ENCODE measurements at regions not wholly inside any gene's neighbourhood (a gene's known extent, or its start where the extent isn't known, plus 50 kb on each side); places are given as distances from the start of the nearest gene placed in this dataset.

DNA sequence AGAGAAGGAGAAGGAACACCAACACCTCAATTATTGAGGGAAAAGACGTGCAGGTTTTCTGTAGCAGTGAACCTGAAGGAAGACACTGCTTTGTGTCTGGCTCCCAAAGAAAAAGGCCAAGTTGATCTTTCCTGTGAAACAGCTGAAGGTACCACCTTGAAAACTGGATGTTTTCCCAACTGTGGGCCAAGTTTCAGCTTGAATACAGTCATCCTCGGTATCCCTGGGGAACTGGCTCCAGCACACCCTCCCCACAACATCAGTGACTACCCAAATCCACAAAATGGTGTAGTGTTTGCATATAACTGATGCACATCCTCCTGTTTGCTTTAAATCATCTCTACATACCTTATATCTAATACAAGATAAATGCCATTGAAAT is 297.0 kb upstream of the PITRM1 start:
- TF ChIP-seq, protein P1, sequence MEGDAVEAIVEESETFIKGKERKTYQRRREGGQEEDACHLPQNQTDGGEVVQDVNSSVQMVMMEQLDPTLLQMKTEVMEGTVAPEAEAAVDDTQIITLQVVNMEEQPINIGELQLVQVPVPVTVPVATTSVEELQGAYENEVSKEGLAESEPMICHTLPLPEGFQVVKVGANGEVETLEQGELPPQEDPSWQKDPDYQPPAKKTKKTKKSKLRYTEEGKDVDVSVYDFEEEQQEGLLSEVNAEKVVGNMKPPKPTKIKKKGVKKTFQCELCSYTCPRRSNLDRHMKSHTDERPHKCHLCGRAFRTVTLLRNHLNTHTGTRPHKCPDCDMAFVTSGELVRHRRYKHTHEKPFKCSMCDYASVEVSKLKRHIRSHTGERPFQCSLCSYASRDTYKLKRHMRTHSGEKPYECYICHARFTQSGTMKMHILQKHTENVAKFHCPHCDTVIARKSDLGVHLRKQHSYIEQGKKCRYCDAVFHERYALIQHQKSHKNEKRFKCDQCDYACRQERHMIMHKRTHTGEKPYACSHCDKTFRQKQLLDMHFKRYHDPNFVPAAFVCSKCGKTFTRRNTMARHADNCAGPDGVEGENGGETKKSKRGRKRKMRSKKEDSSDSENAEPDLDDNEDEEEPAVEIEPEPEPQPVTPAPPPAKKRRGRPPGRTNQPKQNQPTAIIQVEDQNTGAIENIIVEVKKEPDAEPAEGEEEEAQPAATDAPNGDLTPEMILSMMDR (IDR thresholded peaks at IDR 0.05): no peak
- no peak for TF ChIP-seq EZH2 (IDR thresholded peaks at IDR 0.05)
- TF ChIP-seq EZH2phosphoT487 (IDR thresholded peaks at IDR 0.05): no peak

Data from neural progenitor cell (in vitro differentiated cells).